GM18867 (cell line): ENCODE measurements at regions not wholly inside any gene's neighbourhood (a gene's known extent, or its start where the extent isn't known, plus 50 kb on each side); places are given as distances from the start of the nearest gene placed in this dataset.

ENCODE experiments used
- ATAC-seq: cut with Tn5 transposase; IDR thresholded peaks from one replicate; pipeline ENCODE4 v1.9.1; 2021; ENCODE audit warnings: mild to moderate bottlenecking, moderate library complexity; ENCODE audit not compliant: unreplicated experiment

- ATAC-seq = no peak
Measured at GRCh38 chr11:80082406-80082805, 641.6 kb upstream of the TENM4 start.

GRCh38 chr11:80077113-80077512 is 636.3 kb upstream of the TENM4 start:
- no peak for ATAC-seq

- ATAC-seq = no peak
Measured at GRCh38 chr11:80074837-80075236, 634.0 kb upstream of the TENM4 start.

- no peak for ATAC-seq
Measured at GRCh38 chr11:80066291-80066690, 625.5 kb upstream of the TENM4 start.

GRCh38 chr11:80065086-80065485 is 624.3 kb upstream of the TENM4 start:
- ATAC-seq = no peak

GRCh38 chr11:80061056-80061455 is 620.2 kb upstream of the TENM4 start:
- no peak for ATAC-seq

- no peak for ATAC-seq
Measured at GRCh38 chr11:80054582-80055165, 613.8 kb upstream of the TENM4 start.

GRCh38 chr11:80048513-80048912 is 607.7 kb upstream of the TENM4 start:
- no peak for ATAC-seq

- ATAC-seq = no peak
Measured at GRCh38 chr11:80041136-80042000, 600.5 kb upstream of the TENM4 start.

- no peak for ATAC-seq
Measured at GRCh38 chr11:80034801-80035200, 594.0 kb upstream of the TENM4 start.

GRCh38 chr11:80031014-80031600 is 590.3 kb upstream of the TENM4 start:
- ATAC-seq = no peak

GRCh38 chr11:80028998-80029397 is 588.2 kb upstream of the TENM4 start:
- ATAC-seq = no peak

- peak; percentile 48 for ATAC-seq
Measured at GRCh38 chr11:80024119-80024518, 583.3 kb upstream of the TENM4 start.

GRCh38 chr11:80023386-80023785 is 582.6 kb upstream of the TENM4 start:
- ATAC-seq = no peak

- ATAC-seq = no peak
Measured at GRCh38 chr11:80010536-80010935, 569.7 kb upstream of the TENM4 start.

GRCh38 chr11:80009081-80009480 is 568.3 kb upstream of the TENM4 start:
- ATAC-seq = no peak

GRCh38 chr11:80007616-80008015 is 566.8 kb upstream of the TENM4 start:
- ATAC-seq = no peak

- no peak for ATAC-seq
Measured at GRCh38 chr11:79990141-79990540, 549.3 kb upstream of the TENM4 start.

GRCh38 chr11:79982185-79982584 is 541.4 kb upstream of the TENM4 start:
- no peak for ATAC-seq

GRCh38 chr11:79980916-79981315 is 540.1 kb upstream of the TENM4 start:
- no peak for ATAC-seq

GRCh38 chr11:79973721-79974617 is 533.1 kb upstream of the TENM4 start:
- ATAC-seq = no peak
